WI38 (cell line): ENCODE measurements at regions not wholly inside any gene's neighbourhood (a gene's known extent, or its start where the extent isn't known, plus 50 kb on each side); places are given as distances from the start of the nearest gene placed in this dataset.

Experiments
- H3K4me3 ChIP-seq: 2 replicates; pipeline ENCODE4 v1.5.1; 2011; ENCODE audit warnings: low read depth, mild to moderate bottlenecking, control low read depth, low read length
- CTCF ChIP-seq: IDR thresholded peaks from 2 replicates; pipeline ENCODE4 v1.5.1; 2012; ENCODE audit warnings: low read depth, mild to moderate bottlenecking, control low read depth, low read length

GRCh38 chr7:13188922-13189321 lies 501.5 kb downstream of the ARL4A start:
- no peak for TF ChIP-seq CTCF

GRCh38 chr7:13189668-13190067 lies 502.2 kb downstream of the ARL4A start:
- H3K4me3 ChIP-seq, result no peak overlapping the region
- no peak for TF ChIP-seq CTCF

More at GRCh38 chr7:13188922-13189321, 501.5 kb downstream of the ARL4A start:
- no peak overlapping the region for H3K4me3 ChIP-seq

- H3K4me3 ChIP-seq, result no peak overlapping the region
- no peak for TF ChIP-seq CTCF
Measured at GRCh38 chr7:13197501-13197900, 510.1 kb downstream of the ARL4A start.

GRCh38 chr7:13198036-13198435 lies 510.6 kb downstream of the ARL4A start:
- H3K4me3 ChIP-seq, result no peak overlapping the region
- TF ChIP-seq CTCF, result no peak

GRCh38 chr7:13198727-13199126 lies 511.3 kb downstream of the ARL4A start:
- no peak for TF ChIP-seq CTCF
- H3K4me3 ChIP-seq, result no peak overlapping the region

GRCh38 chr7:13201628-13202027 lies 514.2 kb downstream of the ARL4A start:
- no peak overlapping the region for H3K4me3 ChIP-seq
- TF ChIP-seq CTCF, result no peak

GRCh38 chr7:13217768-13218167 lies 530.3 kb downstream of the ARL4A start:
- no peak for TF ChIP-seq CTCF
- H3K4me3 ChIP-seq, result no peak overlapping the region
